SIG-M5 treated with dmso at 0.1 percent for 504 hours (cell line): ENCODE measurements at regions not wholly inside any gene's neighbourhood (a gene's known extent, or its start where the extent isn't known, plus 50 kb on each side); places are given as distances from the start of the nearest gene placed in this dataset.

ENCODE experiments used
- DNase-seq: peaks from one replicate; lab custom pipeline; 2025; ENCODE audit not compliant: unreplicated experiment; lab: John Stamatoyannopoulos, UW

DNA sequence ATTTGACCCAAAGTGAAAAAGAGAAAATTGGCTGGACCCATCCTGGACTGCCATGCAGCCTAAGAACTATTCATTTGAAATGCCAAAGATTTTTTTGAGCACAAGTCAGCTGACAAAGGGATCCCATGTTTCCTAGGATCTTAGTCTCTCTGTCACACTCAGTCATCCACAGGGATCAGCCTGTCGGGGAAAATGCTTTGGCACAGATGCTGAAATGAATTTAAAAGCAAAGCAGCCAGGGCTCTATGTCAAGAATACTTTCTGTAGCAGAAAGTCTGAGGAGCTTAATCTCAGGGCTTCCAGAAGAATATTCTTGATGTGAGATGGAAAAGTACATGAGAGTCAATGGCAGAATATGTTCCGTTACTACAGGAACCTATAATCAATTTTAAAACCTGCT is 1900.8 kb downstream of the MRPL39 start:
- DNase-seq: no peak

- DNase-seq: no peak
Measured at GRCh38 chr21:23699402-23699801, 1907.9 kb downstream of the MRPL39 start.

DNA sequence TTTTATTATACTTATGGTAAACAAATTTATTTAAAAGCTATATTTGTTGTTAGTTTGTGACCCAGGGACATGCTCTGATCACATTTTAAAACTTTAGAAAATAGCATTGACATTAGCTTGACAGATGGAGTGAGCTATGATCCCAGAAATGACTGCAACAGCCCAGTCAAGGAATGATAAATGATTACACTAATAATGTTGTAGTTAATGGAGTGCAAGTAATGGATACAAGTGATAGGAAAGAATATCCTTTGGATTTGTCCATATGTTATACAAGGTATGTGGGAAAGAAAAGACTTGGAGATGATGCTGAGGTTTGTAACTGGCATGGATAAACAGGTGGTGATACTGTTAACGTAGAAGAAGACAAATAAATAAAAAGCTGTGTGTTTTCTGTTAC is 1908.7 kb downstream of the MRPL39 start:
- DNase-seq: no peak

DNA sequence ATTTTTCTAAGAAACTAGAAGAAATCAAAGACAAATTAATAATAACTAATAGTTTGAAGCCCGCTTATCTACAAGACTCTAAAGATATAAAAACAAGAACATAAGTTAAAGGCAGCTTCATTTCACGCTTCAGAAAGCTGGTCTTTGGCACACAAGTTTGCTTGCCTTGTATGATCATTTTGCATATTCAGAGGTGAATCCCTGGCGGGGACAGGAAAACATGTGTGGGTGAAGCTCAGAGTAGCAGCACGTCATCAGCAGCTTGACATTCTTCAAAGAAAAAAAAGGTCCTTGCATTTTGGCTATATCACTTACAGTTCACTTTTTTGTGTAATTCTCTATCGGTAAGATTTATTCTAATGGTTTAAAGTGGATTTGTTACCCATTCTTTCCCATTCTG is 1911.8 kb downstream of the MRPL39 start:
- DNase-seq: no peak

GRCh38 chr21:23694390-23694789 is 1912.9 kb downstream of the MRPL39 start:
- no peak for DNase-seq

DNA sequence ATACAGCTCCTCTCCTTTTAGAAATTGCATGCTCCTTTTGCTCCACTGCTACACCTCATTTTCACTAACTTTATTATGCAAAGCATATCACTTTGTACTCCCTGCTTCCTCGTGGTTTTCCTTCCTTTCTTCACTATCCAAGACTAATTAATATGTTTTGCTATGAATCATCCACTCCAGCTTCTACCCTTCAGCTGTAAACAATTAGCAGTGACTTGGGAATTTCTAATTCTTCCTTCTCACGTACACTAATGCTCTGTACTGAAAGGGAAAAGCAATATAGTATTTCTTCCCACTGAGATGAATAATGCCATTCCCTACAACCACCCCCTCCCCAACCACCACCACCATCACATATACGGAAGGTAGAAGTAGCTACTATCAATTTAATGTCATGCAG is 1917.0 kb downstream of the MRPL39 start:
- DNase-seq: no peak

DNA sequence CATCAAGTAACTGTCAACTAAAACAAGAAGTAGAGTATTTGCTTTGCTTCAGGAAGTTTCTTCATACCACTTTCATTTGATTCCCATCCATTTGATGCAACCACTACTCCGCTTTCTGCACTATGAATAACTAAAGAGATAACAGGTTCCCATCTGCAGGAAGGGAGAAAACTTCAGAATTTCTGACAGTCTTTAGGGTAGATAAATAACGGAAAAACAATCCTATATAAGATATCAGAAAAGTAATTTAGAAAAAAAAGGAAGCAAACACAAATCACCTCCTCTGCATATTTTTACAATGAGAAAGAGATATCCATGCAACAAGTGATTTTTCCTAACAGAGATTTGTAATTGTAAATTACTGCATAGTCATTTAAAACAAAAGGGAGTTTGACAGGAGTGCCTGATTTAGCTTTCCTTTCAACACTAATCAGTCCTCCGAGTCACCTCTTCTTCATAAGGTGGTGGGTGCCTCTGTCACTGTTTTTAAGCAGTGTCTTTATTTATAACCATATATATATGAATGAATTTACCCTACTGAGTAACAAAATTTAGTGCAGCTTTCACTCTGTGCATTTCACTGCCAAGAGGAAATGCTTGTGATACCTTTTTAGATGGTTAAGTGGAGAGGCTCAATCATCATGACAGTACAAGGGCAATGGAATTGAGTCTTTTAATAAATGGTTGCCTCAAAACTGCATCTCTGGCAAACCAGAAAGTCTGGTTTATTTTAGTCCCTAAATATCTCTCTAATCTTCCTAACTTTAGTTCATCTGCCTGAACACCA is 1920.4 kb downstream of the MRPL39 start:
- DNase-seq: no peak

- DNase-seq: no peak
Measured at GRCh38 chr21:23684431-23684830, 1922.8 kb downstream of the MRPL39 start.

GRCh38 chr21:23664193-23664694 is 1943.0 kb downstream of the MRPL39 start:
- DNase-seq: peak; percentile 5

- no peak for DNase-seq
Measured at GRCh38 chr21:23660560-23660959, 1946.7 kb downstream of the MRPL39 start.

DNA sequence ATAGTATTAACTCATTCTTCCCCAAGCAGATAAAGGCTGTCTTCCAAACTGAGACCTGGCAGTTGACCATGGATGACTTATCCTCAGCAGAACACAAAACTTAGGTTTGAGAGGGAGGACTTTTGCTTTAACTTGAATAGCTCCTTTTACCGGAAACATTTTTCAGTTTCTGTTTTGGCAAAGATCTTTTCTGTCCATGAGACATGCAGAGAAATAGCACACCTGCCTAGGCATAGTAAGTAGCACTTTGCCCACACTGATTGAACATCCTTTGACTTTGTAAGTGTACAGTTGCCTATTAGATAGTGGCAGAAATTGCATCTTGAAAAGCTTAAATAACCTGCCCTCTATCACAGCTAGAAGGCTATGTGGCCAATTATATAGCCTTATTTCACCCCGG is 1962.5 kb downstream of the MRPL39 start:
- no peak for DNase-seq

DNA sequence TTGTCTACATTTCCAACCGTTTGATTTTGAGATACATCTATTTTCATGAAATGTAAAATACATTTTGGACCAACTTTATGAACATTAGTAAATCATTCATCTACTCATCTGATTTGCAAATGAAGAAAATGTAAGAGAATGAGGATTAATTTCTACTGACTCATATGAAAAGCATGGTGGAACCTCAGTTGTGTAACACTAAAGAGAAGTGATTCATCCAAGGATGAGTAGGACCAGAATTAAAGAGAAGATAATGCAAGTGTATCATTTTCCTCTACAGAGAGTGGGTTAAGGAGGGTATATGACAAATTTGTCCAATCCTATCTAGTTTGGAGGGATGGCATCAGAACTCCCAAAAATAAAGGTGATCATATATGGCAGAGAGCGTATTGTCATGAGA is 1967.6 kb downstream of the MRPL39 start:
- DNase-seq: no peak

DNA sequence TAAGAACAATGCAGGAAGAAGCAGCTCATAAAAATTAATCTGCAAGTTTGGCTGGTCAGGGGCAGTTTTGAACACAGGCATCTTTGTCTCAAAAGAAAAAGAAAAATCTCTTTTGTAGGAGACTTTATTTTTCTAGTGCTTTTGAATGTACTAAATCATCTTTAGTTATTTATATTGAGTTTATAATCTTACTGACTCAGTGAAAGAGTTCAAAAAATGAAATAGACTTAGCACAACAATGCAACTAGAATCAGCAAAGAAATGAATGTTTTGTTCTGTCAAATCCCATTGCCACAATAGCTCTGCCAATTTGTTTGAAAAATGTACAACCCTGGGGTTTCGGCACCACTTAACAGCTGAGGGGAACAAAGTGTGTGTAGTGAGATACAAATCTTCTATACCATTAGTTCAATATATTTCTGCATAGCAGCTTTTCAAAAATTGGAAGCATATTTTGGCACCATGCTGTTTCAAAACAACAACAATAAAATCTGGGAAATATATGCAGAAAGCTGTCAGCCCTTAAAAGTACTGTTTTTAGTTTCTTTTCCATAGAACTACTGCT is 1969.1 kb downstream of the MRPL39 start:
- no peak for DNase-seq

GRCh38 chr21:23633447-23633940 is 1973.8 kb downstream of the MRPL39 start:
- no peak for DNase-seq

GRCh38 chr21:23624281-23624680 is 1983.0 kb downstream of the MRPL39 start:
- DNase-seq: no peak

- DNase-seq: no peak
Measured at GRCh38 chr21:23613014-23613413, 1994.3 kb downstream of the MRPL39 start.

- no peak for DNase-seq
Measured at GRCh38 chr21:23612210-23612609, 1995.1 kb downstream of the MRPL39 start.

DNA sequence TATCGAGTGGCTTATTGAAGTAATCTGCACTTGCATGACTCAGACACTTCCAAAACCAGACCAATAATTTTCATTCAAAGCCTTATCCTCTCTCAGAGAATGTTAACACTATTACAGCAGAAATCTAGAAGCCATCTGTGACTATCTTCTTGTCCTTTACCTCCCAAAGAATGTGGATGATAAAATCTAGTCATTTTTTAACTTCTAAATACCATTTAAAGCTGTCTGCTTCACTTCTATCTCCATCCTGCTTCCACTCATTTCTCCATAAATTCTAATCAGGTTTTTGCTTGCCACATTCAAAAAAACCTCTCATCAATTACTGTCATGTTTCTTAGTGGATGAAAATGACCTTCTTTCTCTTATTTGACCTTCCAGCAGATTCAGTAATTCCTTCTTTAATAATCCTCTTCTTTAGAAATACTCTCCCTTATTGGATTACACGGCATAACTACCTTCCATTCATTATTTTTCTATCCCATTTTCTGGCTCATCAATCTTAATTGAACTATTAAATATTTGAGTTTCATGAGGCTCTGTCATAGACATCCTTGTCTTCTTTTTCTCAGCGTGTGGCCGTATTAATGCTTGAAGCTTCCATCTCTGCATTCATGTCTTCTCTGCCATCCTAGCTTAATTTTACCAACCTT is 1999.4 kb downstream of the MRPL39 start:
- DNase-seq: no peak

DNA sequence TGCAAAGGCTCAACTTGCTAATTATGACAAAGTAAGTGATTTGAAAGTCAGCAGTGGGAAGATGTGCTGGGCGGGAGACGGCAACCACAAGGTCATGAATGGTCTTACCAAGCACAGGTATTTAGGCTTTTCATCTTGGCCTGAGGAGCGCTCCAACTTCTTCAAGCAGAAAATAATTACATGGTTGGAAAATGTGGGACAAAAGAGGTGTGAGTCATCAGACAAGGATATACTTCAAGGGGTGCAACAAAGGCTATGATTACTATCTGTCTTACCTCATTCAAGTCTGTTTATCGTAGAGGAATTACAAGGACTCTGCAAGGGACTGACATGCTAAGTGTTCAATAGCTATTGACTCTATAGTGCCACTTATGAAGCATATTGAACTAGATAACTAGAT is 2005.7 kb downstream of the MRPL39 start:
- DNase-seq: no peak

- DNase-seq: no peak
Measured at GRCh38 chr21:23593582-23593981, 2013.7 kb downstream of the MRPL39 start.

- no peak for DNase-seq
Measured at GRCh38 chr21:23585419-23585818, 2021.9 kb downstream of the MRPL39 start.

GRCh38 chr21:23579573-23579972 is 2027.7 kb downstream of the MRPL39 start:
- DNase-seq: no peak
